GM21619 (cell line): ENCODE measurements at regions not wholly inside any gene's neighbourhood (a gene's known extent, or its start where the extent isn't known, plus 50 kb on each side); places are given as distances from the start of the nearest gene placed in this dataset.
"Not testable (repeated sequence)": the region's sequence is repeated elsewhere in the genome, so short reads cannot be mapped to it uniquely, and the experiment has no call there.

Experiments
- ATAC-seq: cut with Tn5 transposase; IDR thresholded peaks from one replicate; pipeline ENCODE4 v1.9.1; 2021; ENCODE audit not compliant: unreplicated experiment

- ATAC-seq = no peak
Measured at GRCh38 chr7:81007051-81007450, 88.2 kb upstream of the SEMA3C start.

- ATAC-seq = no peak
Measured at GRCh38 chr7:81005254-81005653, 86.4 kb upstream of the SEMA3C start.

GRCh38 chr7:81004098-81004497 lies 85.2 kb upstream of the SEMA3C start:
- no peak for ATAC-seq

GRCh38 chr7:81003326-81003725 lies 84.5 kb upstream of the SEMA3C start:
- ATAC-seq = no peak

GRCh38 chr7:81002421-81002820 lies 83.6 kb upstream of the SEMA3C start:
- ATAC-seq = no peak

- ATAC-seq = no peak
Measured at GRCh38 chr7:80999771-81000170, 80.9 kb upstream of the SEMA3C start.

GRCh38 chr7:80999100-80999499 lies 80.2 kb upstream of the SEMA3C start:
- ATAC-seq = no peak

- ATAC-seq = no peak
Measured at GRCh38 chr7:80997841-80998240, 79.0 kb upstream of the SEMA3C start.

- not testable (repeated sequence) for ATAC-seq
Measured at GRCh38 chr7:80996236-80996635, 77.4 kb upstream of the SEMA3C start.

- no peak for ATAC-seq
Measured at GRCh38 chr7:80991654-80992053, 72.8 kb upstream of the SEMA3C start.

GRCh38 chr7:80984619-80985018 lies 65.8 kb upstream of the SEMA3C start:
- ATAC-seq = no peak

- ATAC-seq = no peak
Measured at GRCh38 chr7:80981405-80981804, 62.6 kb upstream of the SEMA3C start.

GRCh38 chr7:80977751-80978150 lies 58.9 kb upstream of the SEMA3C start:
- ATAC-seq = no peak

- no peak for ATAC-seq
Measured at GRCh38 chr7:80974396-80975358, 55.8 kb upstream of the SEMA3C start.

- no peak for ATAC-seq
Measured at GRCh38 chr7:80971225-80971624, 52.4 kb upstream of the SEMA3C start.
